ENCODE measurements at regions not wholly inside any gene's neighbourhood (a gene's known extent, or its start where the extent isn't known, plus 50 kb on each side); places are given as distances from the start of the nearest gene placed in this dataset.
"Not testable (repeated sequence)": the region's sequence is repeated elsewhere in the genome, so short reads cannot be mapped to it uniquely, and the experiment has no call there.

DNA sequence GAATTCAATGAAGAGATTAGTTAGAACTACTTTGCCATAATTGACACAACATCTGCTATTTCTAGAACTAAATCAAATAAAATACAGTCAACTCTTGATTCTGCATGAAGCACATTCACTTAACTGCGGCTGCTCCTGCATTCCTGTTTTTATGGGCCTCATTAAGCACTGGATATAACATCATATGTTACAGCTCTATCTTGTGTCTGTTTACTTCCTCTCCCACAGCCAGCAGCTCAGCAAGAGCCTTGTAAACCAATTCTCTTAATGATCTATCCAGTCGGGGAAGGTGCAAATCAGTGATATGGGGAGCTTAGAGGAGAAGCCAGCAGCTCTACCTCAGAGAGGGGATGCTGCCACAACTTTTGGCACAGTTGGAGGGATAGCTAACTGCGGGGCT is 329.2 kb downstream of the ARRDC4 start:
- no peak for TF ChIP-seq EZH2phosphoT487 (IDR thresholded peaks at IDR 0.05; ENCODE audit: borderline replicate concordance, low read length)
- TF ChIP-seq, protein P1, sequence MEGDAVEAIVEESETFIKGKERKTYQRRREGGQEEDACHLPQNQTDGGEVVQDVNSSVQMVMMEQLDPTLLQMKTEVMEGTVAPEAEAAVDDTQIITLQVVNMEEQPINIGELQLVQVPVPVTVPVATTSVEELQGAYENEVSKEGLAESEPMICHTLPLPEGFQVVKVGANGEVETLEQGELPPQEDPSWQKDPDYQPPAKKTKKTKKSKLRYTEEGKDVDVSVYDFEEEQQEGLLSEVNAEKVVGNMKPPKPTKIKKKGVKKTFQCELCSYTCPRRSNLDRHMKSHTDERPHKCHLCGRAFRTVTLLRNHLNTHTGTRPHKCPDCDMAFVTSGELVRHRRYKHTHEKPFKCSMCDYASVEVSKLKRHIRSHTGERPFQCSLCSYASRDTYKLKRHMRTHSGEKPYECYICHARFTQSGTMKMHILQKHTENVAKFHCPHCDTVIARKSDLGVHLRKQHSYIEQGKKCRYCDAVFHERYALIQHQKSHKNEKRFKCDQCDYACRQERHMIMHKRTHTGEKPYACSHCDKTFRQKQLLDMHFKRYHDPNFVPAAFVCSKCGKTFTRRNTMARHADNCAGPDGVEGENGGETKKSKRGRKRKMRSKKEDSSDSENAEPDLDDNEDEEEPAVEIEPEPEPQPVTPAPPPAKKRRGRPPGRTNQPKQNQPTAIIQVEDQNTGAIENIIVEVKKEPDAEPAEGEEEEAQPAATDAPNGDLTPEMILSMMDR (IDR thresholded peaks at IDR 0.05; ENCODE audit: low read depth, low read length, poor library complexity, severe bottlenecking) = no peak
- H3K27ac ChIP-seq (ENCODE audit: low read depth, low read length) = no peak overlapping the region
- no peaks in the 10 kb centered on the region for H4K20me1 ChIP-seq (ENCODE audit: control insufficient read depth, insufficient read depth, low read depth, low read length)
- no peaks in the 10 kb centered on the region for H3F3A ChIP-seq (ENCODE audit: control insufficient read depth, insufficient read depth)
- H3K4me2 ChIP-seq (ENCODE audit: low read length) = no peak overlapping the region
- no peaks in the 10 kb centered on the region for H3K9me3 ChIP-seq (ENCODE audit: control insufficient read depth, insufficient read depth, low read length)
- H3K36me3 ChIP-seq (ENCODE audit: control insufficient read depth, low read length) = no peaks in the 10 kb centered on the region
- no peaks in the 10 kb centered on the region for H3K4me1 ChIP-seq (ENCODE audit: control insufficient read depth, low read length)
- H3K4me3 ChIP-seq (ENCODE audit: low read length) = no peak overlapping the region
- peaks cover 4% of the 10 kb centered on the region for H3K27me3 ChIP-seq (ENCODE audit: control insufficient read depth, low read length)
- H3K79me2 ChIP-seq (ENCODE audit: control insufficient read depth, low read length) = no peaks in the 10 kb centered on the region
- no peaks in the 10 kb centered on the region for H3K9me2 ChIP-seq (replicated peaks; ENCODE audit: control insufficient read depth, low read length)

DNA sequence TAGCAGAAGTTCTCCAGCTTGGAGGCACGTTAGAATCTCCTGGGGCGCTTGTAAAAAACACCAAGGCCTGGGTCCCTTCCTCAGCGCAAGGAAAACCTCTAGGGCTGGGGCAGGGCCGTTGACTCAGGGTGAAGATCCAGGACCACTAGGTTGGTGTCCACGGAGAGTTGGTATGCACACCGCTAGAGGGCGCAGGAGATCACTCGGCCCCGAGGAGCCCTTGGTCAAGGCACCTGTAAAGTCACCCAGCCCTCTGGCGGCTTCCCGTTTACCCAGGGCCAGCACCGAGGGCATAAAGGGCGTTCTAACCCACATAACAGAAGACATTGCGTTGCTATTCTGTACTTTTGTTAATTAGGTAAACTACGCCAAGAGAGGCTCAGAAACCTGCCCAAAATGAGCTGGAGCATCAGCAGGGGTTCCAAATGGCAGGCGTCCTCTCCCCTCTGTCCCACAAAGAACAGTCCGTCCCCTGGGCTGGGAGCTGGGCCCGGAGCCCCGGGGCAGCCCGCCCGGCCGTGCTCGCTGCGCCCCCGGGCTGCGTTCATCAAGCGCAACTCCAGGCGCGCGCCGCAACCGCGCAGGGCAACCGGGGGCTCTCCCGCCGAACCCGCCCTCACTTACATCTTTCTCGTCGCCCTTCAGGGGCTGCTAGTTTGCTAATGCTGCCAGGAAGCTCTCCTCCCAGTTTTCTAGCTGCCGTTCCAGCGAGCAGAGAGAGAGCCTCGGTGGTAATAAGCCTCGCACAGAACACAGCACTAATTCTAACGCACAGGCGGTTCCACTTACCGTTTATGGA is 332.1 kb downstream of the ARRDC4 start:
- Histone ChIP-seq H3K79me2 (ENCODE audit: control insufficient read depth, low read length) (no peaks in the 10 kb centered on the region), H3K4me1 (ENCODE audit: control insufficient read depth, low read length) (no peaks in the 10 kb centered on the region), H3K27me3 (ENCODE audit: control insufficient read depth, low read length) (peaks cover 4% of the 10 kb centered on the region), H3K9me3 (ENCODE audit: control insufficient read depth, insufficient read depth, low read length) (no peaks in the 10 kb centered on the region), H3K9me2 (replicated peaks; ENCODE audit: control insufficient read depth, low read length) (no peaks in the 10 kb centered on the region), H3K36me3 (ENCODE audit: control insufficient read depth, low read length) (no peaks in the 10 kb centered on the region), H4K20me1 (ENCODE audit: control insufficient read depth, insufficient read depth, low read depth, low read length) (no peaks in the 10 kb centered on the region), H3K27ac (ENCODE audit: low read depth, low read length) (no peak overlapping the region), H3K4me2 (ENCODE audit: low read length) (no peak overlapping the region), H3F3A (ENCODE audit: control insufficient read depth, insufficient read depth) (no peaks in the 10 kb centered on the region), H3K4me3 (ENCODE audit: low read length) (no peak overlapping the region)
- TF ChIP-seq EZH2phosphoT487 (IDR thresholded peaks at IDR 0.05; ENCODE audit: borderline replicate concordance, low read length) = no peak
- TF ChIP-seq, protein P1 (IDR thresholded peaks at IDR 0.05; ENCODE audit: low read depth, low read length, poor library complexity, severe bottlenecking) = peak; percentile 84

DNA sequence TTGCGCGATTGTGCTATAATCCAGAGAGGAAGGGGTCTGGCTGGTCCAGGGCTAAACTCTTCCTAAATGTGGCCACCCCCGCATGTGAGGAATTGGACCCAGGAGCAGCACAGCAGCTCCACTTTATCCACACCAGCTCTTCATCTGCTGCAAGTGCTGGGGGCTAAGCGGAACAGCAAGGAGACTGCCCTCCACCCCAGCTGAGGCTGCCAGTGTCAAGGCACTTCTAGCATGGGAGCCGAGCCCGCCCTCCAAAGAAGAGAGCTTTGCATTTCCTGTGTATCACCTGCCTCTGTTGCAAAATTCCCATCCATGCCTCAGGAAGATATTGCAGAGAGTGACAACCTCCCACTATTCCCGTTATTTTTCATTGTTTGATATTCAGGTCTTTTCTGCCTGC is 333.6 kb downstream of the ARRDC4 start:
- H3K9me3 ChIP-seq (ENCODE audit: control insufficient read depth, insufficient read depth, low read length) = no peaks in the 10 kb centered on the region
- no peak overlapping the region for H3K4me3 ChIP-seq (ENCODE audit: low read length)
- H3K79me2 ChIP-seq (ENCODE audit: control insufficient read depth, low read length) = no peaks in the 10 kb centered on the region
- no peaks in the 10 kb centered on the region for H4K20me1 ChIP-seq (ENCODE audit: control insufficient read depth, insufficient read depth, low read depth, low read length)
- H3K27ac ChIP-seq (ENCODE audit: low read depth, low read length) = no peak overlapping the region
- TF ChIP-seq, protein P1 (IDR thresholded peaks at IDR 0.05; ENCODE audit: low read depth, low read length, poor library complexity, severe bottlenecking) = no peak
- TF ChIP-seq EZH2phosphoT487 (IDR thresholded peaks at IDR 0.05; ENCODE audit: borderline replicate concordance, low read length) = no peak
- H3F3A ChIP-seq (ENCODE audit: control insufficient read depth, insufficient read depth) = no peaks in the 10 kb centered on the region
- no peaks in the 10 kb centered on the region for H3K4me1 ChIP-seq (ENCODE audit: control insufficient read depth, low read length)
- H3K27me3 ChIP-seq (ENCODE audit: control insufficient read depth, low read length) = peaks cover 4% of the 10 kb centered on the region
- no peaks in the 10 kb centered on the region for H3K9me2 ChIP-seq (replicated peaks; ENCODE audit: control insufficient read depth, low read length)
- no peak overlapping the region for H3K4me2 ChIP-seq (ENCODE audit: low read length)
- no peaks in the 10 kb centered on the region for H3K36me3 ChIP-seq (ENCODE audit: control insufficient read depth, low read length)

DNA sequence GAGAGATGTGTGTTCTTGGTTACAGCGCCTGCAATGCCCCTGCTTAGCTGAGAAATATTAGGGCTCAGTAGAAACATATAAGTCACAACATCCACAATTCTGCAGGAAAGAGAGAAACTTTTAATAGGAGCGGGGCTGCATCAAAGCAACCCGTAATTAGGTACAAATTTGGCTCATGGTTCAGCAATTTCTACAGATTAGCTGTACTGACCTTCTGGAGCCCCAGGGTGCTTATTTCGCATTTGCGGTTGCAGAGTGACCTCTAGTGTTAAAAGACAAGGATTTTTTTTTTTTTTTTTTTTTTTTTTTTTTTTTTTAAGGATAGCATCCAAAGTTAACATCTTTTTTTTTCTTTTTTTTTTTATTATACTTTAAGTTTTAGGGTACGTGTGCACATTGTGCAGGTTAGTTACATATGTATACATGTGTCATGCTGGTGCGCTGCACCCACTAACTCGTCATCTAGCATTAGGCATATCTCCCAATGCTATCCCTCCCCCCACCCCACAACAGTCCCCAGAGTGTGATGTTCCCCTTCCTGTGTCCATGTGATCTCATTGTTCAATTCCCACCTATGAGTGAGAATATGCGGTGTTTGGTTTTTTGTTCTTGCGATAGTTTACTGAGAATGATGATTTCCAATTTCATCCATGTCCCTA is 334.7 kb downstream of the ARRDC4 start:
- H3K27ac ChIP-seq (ENCODE audit: low read depth, low read length); H3K79me2 ChIP-seq (ENCODE audit: control insufficient read depth, low read length); H4K20me1 ChIP-seq (ENCODE audit: control insufficient read depth, insufficient read depth, low read depth, low read length); H3K9me3 ChIP-seq (ENCODE audit: control insufficient read depth, insufficient read depth, low read length); H3K4me2 ChIP-seq (ENCODE audit: low read length); H3K4me3 ChIP-seq (ENCODE audit: low read length); H3F3A ChIP-seq (ENCODE audit: control insufficient read depth, insufficient read depth); H3K4me1 ChIP-seq (ENCODE audit: control insufficient read depth, low read length); H3K36me3 ChIP-seq (ENCODE audit: control insufficient read depth, low read length); H3K27me3 ChIP-seq (ENCODE audit: control insufficient read depth, low read length); H3K9me2 ChIP-seq (replicated peaks; ENCODE audit: control insufficient read depth, low read length): not testable (repeated sequence)

Measured in DOHH2 (cell line).